K562 (cell line): ENCODE measurements at regions not wholly inside any gene's neighbourhood (a gene's known extent, or its start where the extent isn't known, plus 50 kb on each side); places are given as distances from the start of the nearest gene placed in this dataset.

Experiments used
- ATAC-seq: fragments of 200-7000 bp; cut with Tn5 transposase; 3 replicates; pipeline ENCODE4 v1.9.1; 2020; ENCODE audit warnings: moderate library complexity
- BruUV-seq: library from RNA; stranded (reverse); fragments of 400-500 nt; replicated peaks from 2 replicates; lab custom pipeline; 2021; lab: Mats Ljungman, UMichigan
- CTCF ChIA-PET: fragments of 300-600 bp; formaldehyde crosslinking; extraction: SDS; loops from one replicate; lab custom pipeline; 2021; ENCODE audit warnings: low intra/inter-chr PET ratio; lab: Yijun Ruan, JAX
- POLR2A ChIA-PET: fragments of 300-600, 350-650 bp; sonication (Branson Sonifier 250); formaldehyde crosslinking; extraction: SDS; loops from one replicate; lab custom pipeline; 2021; ENCODE audit warnings: antibody characterized with exemption, inconsistent platforms; lab: Yijun Ruan, JAX
- DNase-seq, 4 experiments: peaks; one replicate each; pipeline versions ENCODE4 v3.0.0 to v3.0.0-alpha.2; 2011 to 2018; ENCODE audit warnings: low spot score in 3 of 4, mixed read lengths in 3 of 4; ENCODE audit errors: extremely low read depth in 1 of 4
- FAIRE-seq: peaks from 2 replicates; lab custom pipeline; 2011; peaks lifted over from hg19 to GRCh38; lab: Jason Lieb, UNC
- H2AFZ ChIP-seq: 2 replicates; pipeline ENCODE4 v1.6.0; 2011; ENCODE audit warnings: low read depth, low read length, control low read depth, inconsistent platforms
- H3K27ac ChIP-seq: fragments of 200-600 bp; 3 replicates; pipeline ENCODE4 v1.8.0; 2011; ENCODE audit warnings: low read depth, mild to moderate bottlenecking, control low read depth, inconsistent platforms, low read length, moderate library complexity, mixed read lengths; ENCODE audit errors: extremely low read depth
- H3K27me3 ChIP-seq, 2 experiments: fragments of 300-600 bp in 1 of 2; 2 replicates in 1 of 2; 3 replicates in 1 of 2; pipeline versions ENCODE4 v1.6.0 to v1.8.0; 2011; ENCODE audit warnings: inconsistent platforms in 2 of 2, low read length in 2 of 2, mild to moderate bottlenecking in 1 of 2, mixed read lengths in 1 of 2, moderate library complexity in 1 of 2; ENCODE audit not compliant: control insufficient read depth in 2 of 2, insufficient read depth in 2 of 2
- H3K36me3 ChIP-seq: fragments of 300-600 bp; 3 replicates; pipeline ENCODE4 v1.8.0; 2011; ENCODE audit warnings: mild to moderate bottlenecking, low read length, inconsistent platforms; ENCODE audit not compliant: control insufficient read depth, insufficient read depth
- H3K4me1 ChIP-seq, 2 experiments: fragments of 200-600 bp in 1 of 2; replicated peaks in 1 of 2; 2 replicates in 1 of 2; 3 replicates in 1 of 2; pipeline versions ENCODE4 v1.5.1 to v1.8.0; 2011; ENCODE audit warnings: inconsistent platforms in 2 of 2, low read length in 2 of 2, mild to moderate bottlenecking in 1 of 2, mixed read lengths in 1 of 2, moderate library complexity in 1 of 2; ENCODE audit not compliant: control insufficient read depth in 2 of 2, insufficient read depth in 2 of 2
- H3K4me2 ChIP-seq: 2 replicates; pipeline ENCODE4 v1.6.1; 2011; ENCODE audit warnings: low read length, control low read depth, inconsistent platforms, mixed read lengths; ENCODE audit not compliant: insufficient read depth
- H3K4me3 ChIP-seq: fragments of 200-600 bp; sonication (generic), shearing (Covaris generic); 2 replicates; pipeline ENCODE4 v1.5.1; 2016; ENCODE audit warnings: control low read depth, inconsistent platforms
- H3K79me2 ChIP-seq: fragments of 200-600 bp; 3 replicates; pipeline ENCODE4 v1.8.0; 2011; ENCODE audit warnings: low read length, inconsistent platforms; ENCODE audit not compliant: control insufficient read depth, insufficient read depth
- H3K9ac ChIP-seq, 2 experiments: 2 replicates each; pipeline versions ENCODE4 v1.6.0 to v1.6.1; 2011; ENCODE audit warnings: low read depth in 2 of 2, low read length in 2 of 2, control low read depth in 1 of 2, inconsistent platforms in 1 of 2, mild to moderate bottlenecking in 1 of 2, mixed read lengths in 1 of 2; ENCODE audit not compliant: insufficient read depth in 1 of 2
- H3K9me1 ChIP-seq: one replicate; pipeline ENCODE4 v1.6.0; 2011; ENCODE audit warnings: inconsistent platforms, mild to moderate bottlenecking, low read length, moderate library complexity; ENCODE audit not compliant: control insufficient read depth, insufficient read depth
- H3K9me3 ChIP-seq: replicated peaks from 2 replicates; pipeline ENCODE4 v1.5.1; 2011; ENCODE audit warnings: low read depth, low read length, inconsistent platforms; ENCODE audit not compliant: control insufficient read depth, insufficient read depth
- H4K20me1 ChIP-seq: replicated peaks from 2 replicates; pipeline ENCODE4 v1.6.1; 2011; ENCODE audit warnings: low read length, inconsistent platforms, mixed read lengths; ENCODE audit not compliant: control insufficient read depth, insufficient read depth
- HDAC8 ChIP-seq: fragments of 450-650 bp; IDR thresholded peaks from 2 replicates; pipeline ENCODE4 v1.6.1; 2016; ENCODE audit warnings: mild to moderate bottlenecking, missing genetic modification characterization, moderate library complexity, missing compliant biosample characterization
- HNRNPK ChIP-seq: fragments of 200-400 bp; formaldehyde crosslinking; IDR thresholded peaks from one replicate; pipeline ENCODE4 v1.6.1; 2018; ENCODE audit warnings: mild to moderate bottlenecking, low read depth, low read length; ENCODE audit not compliant: poor library complexity, severe bottlenecking
- KAT7 ChIP-seq: sonication (generic); formaldehyde crosslinking; IDR thresholded peaks from 2 replicates; pipeline ENCODE4 v1.8.0; 2022; ENCODE audit warnings: missing genetic modification reagents, mild to moderate bottlenecking, borderline replicate concordance
- KAT8 ChIP-seq: fragments of 450-650 bp; IDR thresholded peaks from 2 replicates; pipeline ENCODE4 v1.6.1; 2016; ENCODE audit warnings: low read depth, mild to moderate bottlenecking
- MEF2D ChIP-seq: conservative IDR thresholded peaks from 2 replicates; pipeline ENCODE4 v1.6.1; 2016; ENCODE audit warnings: low read depth, missing genetic modification characterization, missing compliant biosample characterization
- NFIC ChIP-seq: fragments of 450-650 bp; IDR thresholded peaks from 2 replicates; pipeline ENCODE4 v1.6.1; 2017; ENCODE audit warnings: mild to moderate bottlenecking, inconsistent platforms
- NFIX ChIP-seq: fragments of 250-450 bp; sonication (Bioruptor Pico); IDR thresholded peaks from 2 replicates; pipeline ENCODE4 v1.4.0; 2020; ENCODE audit warnings: low read depth, mild to moderate bottlenecking, moderate library complexity
- PTRF ChIP-seq: fragments of 450-650 bp; IDR thresholded peaks from 2 replicates; pipeline ENCODE4 v1.6.1; 2016; ENCODE audit warnings: mild to moderate bottlenecking, missing genetic modification characterization, missing compliant biosample characterization
- RBM15 ChIP-seq: fragments of 200-400 bp; formaldehyde crosslinking; IDR thresholded peaks from 2 replicates; pipeline ENCODE4 v1.6.1; 2018; ENCODE audit warnings: mild to moderate bottlenecking, low read length, moderate library complexity; ENCODE audit not compliant: insufficient read depth
- RCOR1 ChIP-seq, 2 experiments: IDR thresholded peaks; 2 replicates each; pipeline ENCODE4 v1.6.1; 2012; ENCODE audit warnings: low read depth in 2 of 2, low read length in 2 of 2, borderline replicate concordance in 1 of 2, improper control_type of control experiment in 1 of 2
- SRSF9 ChIP-seq: fragments of 200-400 bp; formaldehyde crosslinking; IDR thresholded peaks from 2 replicates; pipeline ENCODE4 v1.6.1; 2017; ENCODE audit warnings: low read depth, low read length, borderline replicate concordance
- ZC3H4 ChIP-seq: sonication (generic); formaldehyde crosslinking; IDR thresholded peaks from 2 replicates; pipeline ENCODE4 v1.9.0; 2021; ENCODE audit warnings: missing genetic modification reagents, borderline replicate concordance
- ZNF217 ChIP-seq: sonication (generic); formaldehyde crosslinking; IDR thresholded peaks from 2 replicates; pipeline ENCODE4 v1.8.0; 2022; ENCODE audit warnings: mild to moderate bottlenecking, missing genetic modification reagents
- ZNF23 ChIP-seq: fragments of 250-450 bp; sonication (Bioruptor Pico); IDR thresholded peaks from 2 replicates; pipeline ENCODE4 v1.4.0; 2020; ENCODE audit warnings: mild to moderate bottlenecking
- ZNF253 ChIP-seq: fragments of 250-450 bp; sonication (Bioruptor Pico); conservative IDR thresholded peaks from 2 replicates; pipeline ENCODE4 v1.6.1; 2021; ENCODE audit warnings: mild to moderate bottlenecking
- ZNF57 ChIP-seq: fragments of 450-650 bp; formaldehyde crosslinking; IDR thresholded peaks from 2 replicates; pipeline ENCODE4 v1.4.0; 2020; ENCODE audit warnings: mild to moderate bottlenecking, moderate library complexity
- ZNF79 ChIP-seq: fragments of 250-450 bp; sonication (Bioruptor Pico); IDR thresholded peaks from 2 replicates; pipeline ENCODE4 v1.4.0; 2020; ENCODE audit warnings: low read depth, mild to moderate bottlenecking, moderate library complexity
- WGBS: fragments of 100-300 bp; shearing (Covaris generic); methylation state at CpG from one replicate; pipeline ENCODE4 v1.1.6; 2016; ENCODE audit warnings: low coverage, mixed read lengths; ENCODE audit not compliant: insufficient coverage; ENCODE audit errors: missing lambda C conversion rate; 5-methylcytosine and 5-hydroxymethylcytosine counted together
- in situ Hi-C: fragments of 300-500 bp; cut with MboI; formaldehyde crosslinking; loops from 4 replicates; pipeline ENCODE4 v1.15.0; 2018; ENCODE audit warnings: inconsistent platforms, mixed read lengths
- intact Hi-C: fragments of 100-400 bp; cut with micrococcal nuclease; formaldehyde crosslinking; loops from 2 replicates; pipeline ENCODE4 v1.14.2; 2022
- TF ChIP-seq, protein P1 (sequence below): fragments of 250-450 bp; sonication (Bioruptor Pico); IDR thresholded peaks from 2 replicates; pipeline ENCODE4 v1.5.0; 2020; ENCODE audit warnings: mild to moderate bottlenecking, borderline replicate concordance
- TF ChIP-seq, protein P2 (sequence below): fragments of 250-450 bp; sonication (Bioruptor Pico); IDR thresholded peaks from 2 replicates; pipeline ENCODE4 v1.5.0; 2022; ENCODE audit warnings: mild to moderate bottlenecking
- TF ChIP-seq, protein P3 (sequence below): fragments of 450-650 bp; IDR thresholded peaks from 2 replicates; pipeline ENCODE4 v1.6.1; 2016; ENCODE audit warnings: low read depth, mild to moderate bottlenecking, moderate library complexity

GRCh38 chr5:109485030-109485429 lies 75.3 kb upstream of the PJA2 start:
- peaks cover 0 to 16% of the 10 kb centered on the region in 2 experiments; a peak in 2 of 5 replicates for H3K27me3 ChIP-seq
- BruUV-seq = no TSS peak
- H3K9ac ChIP-seq = no peak overlapping the region
- H3K9me3 ChIP-seq = no peaks in the 10 kb centered on the region
- peak; percentile 72 for ATAC-seq
- H3K9me1 ChIP-seq = no peaks in the 10 kb centered on the region
- H3K27ac ChIP-seq = no peak overlapping the region
- ChIA-PET POLR2A (no interaction called here), CTCF (no interaction called here)
- in situ Hi-C loops (no loop called here), intact Hi-C loops (no loop called here)
- no peaks in the 10 kb centered on the region for H3K36me3 ChIP-seq
- H2AFZ ChIP-seq = peak overlapping the region; percentile 53
- no peaks in the 10 kb centered on the region for H3K4me1 ChIP-seq
- WGBS = 7% methylated on average over 8 of the region's 8 CpGs
- no peak overlapping the region for H3K4me2 ChIP-seq
- peak; percentile 48 for FAIRE-seq
- peak; percentile 16 to 82 (median 26) for DNase-seq
- H3K79me2 ChIP-seq = no peaks in the 10 kb centered on the region
- no peak overlapping the region for H3K4me3 ChIP-seq
- no peaks in the 10 kb centered on the region for H4K20me1 ChIP-seq
- TF ChIP-seq NFIX (CRISPR knock-in tag) = peak; percentile 63
- no peak for TF ChIP-seq MEF2D (tag)
- no peak for TF ChIP-seq ZNF217 (CRISPR knock-in tag)
- no peak for TF ChIP-seq RBM15
- TF ChIP-seq, protein P1, sequence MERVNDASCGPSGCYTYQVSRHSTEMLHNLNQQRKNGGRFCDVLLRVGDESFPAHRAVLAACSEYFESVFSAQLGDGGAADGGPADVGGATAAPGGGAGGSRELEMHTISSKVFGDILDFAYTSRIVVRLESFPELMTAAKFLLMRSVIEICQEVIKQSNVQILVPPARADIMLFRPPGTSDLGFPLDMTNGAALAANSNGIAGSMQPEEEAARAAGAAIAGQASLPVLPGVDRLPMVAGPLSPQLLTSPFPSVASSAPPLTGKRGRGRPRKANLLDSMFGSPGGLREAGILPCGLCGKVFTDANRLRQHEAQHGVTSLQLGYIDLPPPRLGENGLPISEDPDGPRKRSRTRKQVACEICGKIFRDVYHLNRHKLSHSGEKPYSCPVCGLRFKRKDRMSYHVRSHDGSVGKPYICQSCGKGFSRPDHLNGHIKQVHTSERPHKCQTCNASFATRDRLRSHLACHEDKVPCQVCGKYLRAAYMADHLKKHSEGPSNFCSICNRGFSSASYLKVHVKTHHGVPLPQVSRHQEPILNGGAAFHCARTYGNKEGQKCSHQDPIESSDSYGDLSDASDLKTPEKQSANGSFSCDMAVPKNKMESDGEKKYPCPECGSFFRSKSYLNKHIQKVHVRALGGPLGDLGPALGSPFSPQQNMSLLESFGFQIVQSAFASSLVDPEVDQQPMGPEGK (CRISPR knock-in tag) = no peak
- TF ChIP-seq, protein P2, sequence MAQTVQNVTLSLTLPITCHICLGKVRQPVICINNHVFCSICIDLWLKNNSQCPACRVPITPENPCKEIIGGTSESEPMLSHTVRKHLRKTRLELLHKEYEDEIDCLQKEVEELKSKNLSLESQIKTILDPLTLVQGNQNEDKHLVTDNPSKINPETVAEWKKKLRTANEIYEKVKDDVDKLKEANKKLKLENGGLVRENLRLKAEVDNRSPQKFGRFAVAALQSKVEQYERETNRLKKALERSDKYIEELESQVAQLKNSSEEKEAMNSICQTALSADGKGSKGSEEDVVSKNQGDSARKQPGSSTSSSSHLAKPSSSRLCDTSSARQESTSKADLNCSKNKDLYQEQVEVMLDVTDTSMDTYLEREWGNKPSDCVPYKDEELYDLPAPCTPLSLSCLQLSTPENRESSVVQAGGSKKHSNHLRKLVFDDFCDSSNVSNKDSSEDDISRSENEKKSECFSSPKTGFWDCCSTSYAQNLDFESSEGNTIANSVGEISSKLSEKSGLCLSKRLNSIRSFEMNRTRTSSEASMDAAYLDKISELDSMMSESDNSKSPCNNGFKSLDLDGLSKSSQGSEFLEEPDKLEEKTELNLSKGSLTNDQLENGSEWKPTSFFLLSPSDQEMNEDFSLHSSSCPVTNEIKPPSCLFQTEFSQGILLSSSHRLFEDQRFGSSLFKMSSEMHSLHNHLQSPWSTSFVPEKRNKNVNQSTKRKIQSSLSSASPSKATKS = no peak
- TF ChIP-seq, protein P3, sequence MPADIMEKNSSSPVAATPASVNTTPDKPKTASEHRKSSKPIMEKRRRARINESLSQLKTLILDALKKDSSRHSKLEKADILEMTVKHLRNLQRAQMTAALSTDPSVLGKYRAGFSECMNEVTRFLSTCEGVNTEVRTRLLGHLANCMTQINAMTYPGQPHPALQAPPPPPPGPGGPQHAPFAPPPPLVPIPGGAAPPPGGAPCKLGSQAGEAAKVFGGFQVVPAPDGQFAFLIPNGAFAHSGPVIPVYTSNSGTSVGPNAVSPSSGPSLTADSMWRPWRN = no peak
- no peak for TF ChIP-seq ZNF253 (CRISPR knock-in tag)
- no peak for TF ChIP-seq ZNF79 (CRISPR knock-in tag)
- no peak for TF ChIP-seq HDAC8 (tag)
- no peak for TF ChIP-seq HNRNPK
- TF ChIP-seq RCOR1 (IDR thresholded peaks at IDR 0.05; ENCODE audit: borderline replicate concordance in 1 of 2, low read depth in 2 of 2, low read length in 2 of 2) = no peak
- no peak for TF ChIP-seq ZNF57
- TF ChIP-seq KAT7 (CRISPR knock-in tag) = no peak
- TF ChIP-seq ZNF23 (CRISPR knock-in tag) = no peak
- no peak for TF ChIP-seq PTRF (tag)
- no peak for TF ChIP-seq ZC3H4 (CRISPR knock-in tag)
- TF ChIP-seq NFIC = peak; percentile 96
- no peak for TF ChIP-seq SRSF9
- no peak for TF ChIP-seq KAT8
